HCT116 (cell line): ENCODE measurements at regions not wholly inside any gene's neighbourhood (a gene's known extent, or its start where the extent isn't known, plus 50 kb on each side); places are given as distances from the start of the nearest gene placed in this dataset.

ENCODE experiments used
- ATAC-seq: fragments of 200-7000 bp; cut with Tn5 transposase; 2 replicates; pipeline ENCODE4 v1.9.1; 2020; ENCODE audit warnings: mild to moderate bottlenecking, moderate library complexity
- BruUV-seq: library from RNA; stranded (reverse); fragments of 400-500 nt; replicated peaks from 2 replicates; lab custom pipeline; 2021; lab: Mats Ljungman, UMichigan
- CTCF ChIA-PET: fragments of 300-600 bp; sonication (Branson Sonifier 250); formaldehyde crosslinking; loops from one replicate; lab custom pipeline; 2021; ENCODE audit warnings: antibody characterized with exemption; lab: Charles Lee
- POLR2A ChIA-PET: fragments of 300-600, 350-600 bp; sonication (Branson Sonifier 250); formaldehyde crosslinking; loops from one replicate; lab custom pipeline; 2021; ENCODE audit warnings: antibody characterized with exemption; lab: Charles Lee
- RAD21 ChIA-PET, 2 experiments: fragments of 300-600 bp; sonication (Branson Sonifier 250); formaldehyde crosslinking; loops; one replicate each; lab custom pipeline; 2023; ENCODE audit warnings: low total read pairs in 2 of 2; ENCODE audit not compliant: uncharacterized antibody in 2 of 2, unreplicated experiment in 2 of 2, low non-redundant PET in 1 of 2; lab: Charles Lee
- DNase-seq: peaks from one replicate; pipeline ENCODE4 v3.0.0-alpha.2; 2010; ENCODE audit warnings: low read depth, low spot score
- H2AFZ ChIP-seq: fragments of 200-600 bp; shearing (Covaris generic), sonication (generic); 2 replicates; pipeline ENCODE4 v1.6.1; 2017; ENCODE audit warnings: low read depth, mixed run types, mixed read lengths, antibody characterized with exemption, low read length; ENCODE audit not compliant: poor library complexity, severe bottlenecking
- H3K27ac ChIP-seq: 2 replicates; pipeline ENCODE4 v1.5.1; 2012; ENCODE audit warnings: low read depth, low read length
- H3K27me3 ChIP-seq: fragments of 200-600 bp; sonication (generic); 2 replicates; pipeline ENCODE4 v1.6.1; 2016; ENCODE audit warnings: mixed run types, low read length, mixed read lengths; ENCODE audit not compliant: insufficient read depth
- H3K36me3 ChIP-seq, 2 experiments: fragments of 200-500 bp in 1 of 2; fragments of 200-600 bp in 1 of 2; sonication (Bioruptor generic) in 1 of 2; sonication (generic) in 1 of 2; 2 replicates each; pipeline versions ENCODE4 v1.5.1 to v1.6.1; 2014 to 2016; ENCODE audit warnings: low read length in 2 of 2, inconsistent platforms in 1 of 2, mixed read lengths in 1 of 2, mixed run types in 1 of 2; ENCODE audit not compliant: insufficient read depth in 2 of 2, control insufficient read depth in 1 of 2
- H3K4me1 ChIP-seq, 2 experiments: fragments of 200-600 bp in 1 of 2; sonication (generic) in 1 of 2; 2 replicates each; pipeline versions ENCODE4 v1.5.1 to v1.6.1; 2012 to 2017; ENCODE audit warnings: low read length in 2 of 2, inconsistent platforms in 1 of 2, mild to moderate bottlenecking in 1 of 2, mixed read lengths in 1 of 2, mixed run types in 1 of 2, moderate library complexity in 1 of 2; ENCODE audit not compliant: insufficient read depth in 2 of 2, control insufficient read depth in 1 of 2
- H3K4me2 ChIP-seq: fragments of 200-600 bp; sonication (generic); 2 replicates; pipeline ENCODE4 v1.6.1; 2017; ENCODE audit warnings: mixed run types, low read length, mixed read lengths
- H3K4me3 ChIP-seq, 2 experiments: fragments of 200-600 bp in 1 of 2; sonication (generic) in 1 of 2; replicated peaks in 1 of 2; 2 replicates each; pipeline ENCODE4 v1.5.1; 2011 to 2016; ENCODE audit warnings: low read length in 2 of 2, control low read depth in 1 of 2, low read depth in 1 of 2, mild to moderate bottlenecking in 1 of 2, mixed read lengths in 1 of 2, mixed run types in 1 of 2
- H3K79me2 ChIP-seq: fragments of 200-600 bp; sonication (generic); 2 replicates; pipeline ENCODE4 v1.6.1; 2017; ENCODE audit warnings: mild to moderate bottlenecking, mixed run types, low read length, moderate library complexity, mixed read lengths; ENCODE audit not compliant: insufficient read depth
- H3K9ac ChIP-seq: fragments of 200-600 bp; sonication (generic); 2 replicates; pipeline ENCODE4 v1.6.1; 2016; ENCODE audit warnings: low read length, mixed read lengths
- H3K9me2 ChIP-seq: fragments of 200-600 bp; sonication (generic), shearing (Covaris generic); 2 replicates; pipeline ENCODE4 v1.6.1; 2017; ENCODE audit warnings: mixed run types, mild to moderate bottlenecking, moderate library complexity; ENCODE audit not compliant: insufficient read depth
- H3K9me3 ChIP-seq, 2 experiments: fragments of 200-500 bp in 1 of 2; fragments of 200-600 bp in 1 of 2; sonication (Bioruptor generic) in 1 of 2; sonication (generic) in 1 of 2; 2 replicates each; pipeline ENCODE4 v1.6.1; 2014 to 2017; ENCODE audit warnings: low read length in 2 of 2, mixed read lengths in 2 of 2, inconsistent platforms in 1 of 2, low read depth in 1 of 2, mild to moderate bottlenecking in 1 of 2, mixed run types in 1 of 2, moderate library complexity in 1 of 2; ENCODE audit not compliant: control insufficient read depth in 1 of 2, insufficient read depth in 1 of 2
- H4K20me1 ChIP-seq: fragments of 200-600 bp; sonication (generic), shearing (Covaris generic); 2 replicates; pipeline ENCODE4 v1.6.1; 2017; ENCODE audit warnings: mixed run types, mild to moderate bottlenecking, moderate library complexity; ENCODE audit not compliant: insufficient read depth
- CEBPB ChIP-seq: IDR thresholded peaks from 2 replicates; pipeline ENCODE4 v1.6.1; 2012; ENCODE audit warnings: low read depth
- EZH2phosphoT487 ChIP-seq: fragments of 200-600 bp; IDR thresholded peaks from 2 replicates; pipeline ENCODE4 v1.6.1; 2018; ENCODE audit warnings: antibody characterized with exemption, borderline replicate concordance
- JUND ChIP-seq: IDR thresholded peaks from 2 replicates; pipeline ENCODE4 v1.6.1; 2012
- POLR2AphosphoS5 ChIP-seq: IDR thresholded peaks from 2 replicates; pipeline ENCODE4 v1.6.1; 2011; ENCODE audit warnings: mild to moderate bottlenecking, low read depth, low read length, moderate library complexity
- RAD21 ChIP-seq: IDR thresholded peaks from 2 replicates; pipeline ENCODE4 v1.6.1; 2012; ENCODE audit warnings: low read depth, mild to moderate bottlenecking
- SP1 ChIP-seq: IDR thresholded peaks from 2 replicates; pipeline ENCODE4 v1.6.1; 2012; ENCODE audit warnings: low read depth
- SRF ChIP-seq: IDR thresholded peaks from 2 replicates; pipeline ENCODE4 v1.6.1; 2012; ENCODE audit warnings: low read depth
- intact Hi-C: fragments of 100-400 bp; cut with micrococcal nuclease; formaldehyde crosslinking; loops from 2 replicates; pipeline ENCODE4 v1.10.0; 2022
- TF ChIP-seq, protein P1 (sequence below): IDR thresholded peaks from 2 replicates; pipeline ENCODE4 v1.6.1; 2011; ENCODE audit warnings: mild to moderate bottlenecking, low read length, moderate library complexity; ENCODE audit not compliant: insufficient replicate concordance; ENCODE audit errors: extremely low read depth
- TF ChIP-seq, protein P2 (sequence below), 3 experiments: fragments of 200-600 bp in 1 of 3; sonication (generic) in 1 of 3; IDR thresholded peaks in 2 of 3; conservative IDR thresholded peaks in 1 of 3; 2 replicates each; pipeline ENCODE4 v1.5.1; 2012 to 2017; ENCODE audit warnings: low read depth in 2 of 3, low read length in 2 of 3, antibody characterized with exemption in 1 of 3, borderline replicate concordance in 1 of 3, control low read depth in 1 of 3, mild to moderate bottlenecking in 1 of 3, mixed read lengths in 1 of 3, mixed run types in 1 of 3, moderate library complexity in 1 of 3; ENCODE audit not compliant: insufficient read depth in 1 of 3
- TF ChIP-seq, protein P3 (sequence below): IDR thresholded peaks from 2 replicates; pipeline ENCODE4 v1.6.1; 2012

DNA sequence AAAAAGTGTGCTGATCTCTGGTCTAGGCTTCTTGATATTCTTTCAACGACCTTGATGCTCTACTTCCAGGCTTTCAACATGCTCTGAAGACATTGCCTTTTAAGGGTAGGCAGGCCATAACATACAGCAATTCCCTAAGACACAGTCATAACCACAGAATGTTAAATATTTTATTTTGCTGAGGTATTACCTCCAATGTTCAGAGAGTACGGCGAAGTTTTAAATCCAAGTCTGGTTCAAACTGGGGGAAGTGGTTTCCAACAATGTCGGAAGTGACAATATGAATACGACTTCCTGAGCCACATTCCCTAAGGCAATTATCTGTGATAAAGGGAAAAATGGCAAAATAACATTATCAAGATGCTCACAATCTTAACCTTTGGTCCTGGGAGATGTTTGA lies 1077.9 kb upstream of the PIK3C3 start:
- TF ChIP-seq EZH2phosphoT487: no peak
- TF ChIP-seq, protein P1, sequence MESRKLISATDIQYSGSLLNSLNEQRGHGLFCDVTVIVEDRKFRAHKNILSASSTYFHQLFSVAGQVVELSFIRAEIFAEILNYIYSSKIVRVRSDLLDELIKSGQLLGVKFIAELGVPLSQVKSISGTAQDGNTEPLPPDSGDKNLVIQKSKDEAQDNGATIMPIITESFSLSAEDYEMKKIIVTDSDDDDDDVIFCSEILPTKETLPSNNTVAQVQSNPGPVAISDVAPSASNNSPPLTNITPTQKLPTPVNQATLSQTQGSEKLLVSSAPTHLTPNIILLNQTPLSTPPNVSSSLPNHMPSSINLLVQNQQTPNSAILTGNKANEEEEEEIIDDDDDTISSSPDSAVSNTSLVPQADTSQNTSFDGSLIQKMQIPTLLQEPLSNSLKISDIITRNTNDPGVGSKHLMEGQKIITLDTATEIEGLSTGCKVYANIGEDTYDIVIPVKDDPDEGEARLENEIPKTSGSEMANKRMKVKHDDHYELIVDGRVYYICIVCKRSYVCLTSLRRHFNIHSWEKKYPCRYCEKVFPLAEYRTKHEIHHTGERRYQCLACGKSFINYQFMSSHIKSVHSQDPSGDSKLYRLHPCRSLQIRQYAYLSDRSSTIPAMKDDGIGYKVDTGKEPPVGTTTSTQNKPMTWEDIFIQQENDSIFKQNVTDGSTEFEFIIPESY: no peak
- no peak for TF ChIP-seq JUND
- TF ChIP-seq, protein P2, sequence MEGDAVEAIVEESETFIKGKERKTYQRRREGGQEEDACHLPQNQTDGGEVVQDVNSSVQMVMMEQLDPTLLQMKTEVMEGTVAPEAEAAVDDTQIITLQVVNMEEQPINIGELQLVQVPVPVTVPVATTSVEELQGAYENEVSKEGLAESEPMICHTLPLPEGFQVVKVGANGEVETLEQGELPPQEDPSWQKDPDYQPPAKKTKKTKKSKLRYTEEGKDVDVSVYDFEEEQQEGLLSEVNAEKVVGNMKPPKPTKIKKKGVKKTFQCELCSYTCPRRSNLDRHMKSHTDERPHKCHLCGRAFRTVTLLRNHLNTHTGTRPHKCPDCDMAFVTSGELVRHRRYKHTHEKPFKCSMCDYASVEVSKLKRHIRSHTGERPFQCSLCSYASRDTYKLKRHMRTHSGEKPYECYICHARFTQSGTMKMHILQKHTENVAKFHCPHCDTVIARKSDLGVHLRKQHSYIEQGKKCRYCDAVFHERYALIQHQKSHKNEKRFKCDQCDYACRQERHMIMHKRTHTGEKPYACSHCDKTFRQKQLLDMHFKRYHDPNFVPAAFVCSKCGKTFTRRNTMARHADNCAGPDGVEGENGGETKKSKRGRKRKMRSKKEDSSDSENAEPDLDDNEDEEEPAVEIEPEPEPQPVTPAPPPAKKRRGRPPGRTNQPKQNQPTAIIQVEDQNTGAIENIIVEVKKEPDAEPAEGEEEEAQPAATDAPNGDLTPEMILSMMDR (IDR thresholded peaks at IDR 0.05 in 2 of 3, conservative IDR thresholded peaks at IDR 0.05 in 1 of 3; ENCODE audit: borderline replicate concordance in 1 of 3, insufficient read depth in 1 of 3, low read depth in 2 of 3, low read length in 2 of 3): no peak
- no peak for TF ChIP-seq SP1
- no peak for TF ChIP-seq RAD21
- TF ChIP-seq POLR2AphosphoS5: no peak
- no peak for TF ChIP-seq CEBPB
- TF ChIP-seq, protein P3, sequence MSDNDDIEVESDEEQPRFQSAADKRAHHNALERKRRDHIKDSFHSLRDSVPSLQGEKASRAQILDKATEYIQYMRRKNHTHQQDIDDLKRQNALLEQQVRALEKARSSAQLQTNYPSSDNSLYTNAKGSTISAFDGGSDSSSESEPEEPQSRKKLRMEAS: no peak
- no peak for TF ChIP-seq SRF
- TF ChIP-seq, all 23 proteins: peak for 0
- no TSS peak for BruUV-seq
- Histone ChIP-seq H3K27ac (no peak overlapping the region), H4K20me1 (no peaks in the 10 kb centered on the region), H3K4me2 (no peak overlapping the region), H3K4me1 (no peaks in the 10 kb centered on the region), H3K9ac (no peak overlapping the region), H3K27me3 (no peaks in the 10 kb centered on the region), H2AFZ (no peak overlapping the region), H3K79me2 (no peaks in the 10 kb centered on the region), H3K9me2 (no peaks in the 10 kb centered on the region), H3K36me3 (no peaks in the 10 kb centered on the region), H3K4me3 (no peak overlapping the region), H3K9me3 (peaks cover 14 to 20% of the 10 kb centered on the region in 2 experiments; a peak in 2 of 4 replicates)
- DNase-seq: no peak
- intact Hi-C loops: no loop called here
- no peak for ATAC-seq
- ChIA-PET POLR2A (no interaction called here), RAD21 (no interaction called here), CTCF (no interaction called here)
